K562 (cell line): ENCODE measurements at regions not wholly inside any gene's neighbourhood (a gene's known extent, or its start where the extent isn't known, plus 50 kb on each side); places are given as distances from the start of the nearest gene placed in this dataset.

Experiments used
- ELF1 ChIP-seq: fragments of 200-800 bp; sonication (Bioruptor generic); IDR thresholded peaks from 2 replicates; pipeline ENCODE4 v1.6.1; 2016; ENCODE audit warnings: missing genetic modification characterization, missing compliant biosample characterization
- TF ChIP-seq, protein P1 (sequence below): fragments of 200-600 bp; sonication (generic); IDR thresholded peaks from one replicate; pipeline ENCODE4 v1.6.1; 2012; ENCODE audit warnings: mild to moderate bottlenecking, low read depth, low read length, inconsistent platforms
- TF ChIP-seq, protein P2 (sequence below), 2 experiments: fragments of 450-650 bp in 1 of 2; sonication (generic) in 1 of 2; formaldehyde crosslinking in 1 of 2; IDR thresholded peaks; 2 replicates each; pipeline versions ENCODE4 v1.7.1 to v1.9.0; 2016 to 2022; ENCODE audit warnings: inconsistent platforms in 1 of 2, mild to moderate bottlenecking in 1 of 2, missing genetic modification reagents in 1 of 2

DNA sequence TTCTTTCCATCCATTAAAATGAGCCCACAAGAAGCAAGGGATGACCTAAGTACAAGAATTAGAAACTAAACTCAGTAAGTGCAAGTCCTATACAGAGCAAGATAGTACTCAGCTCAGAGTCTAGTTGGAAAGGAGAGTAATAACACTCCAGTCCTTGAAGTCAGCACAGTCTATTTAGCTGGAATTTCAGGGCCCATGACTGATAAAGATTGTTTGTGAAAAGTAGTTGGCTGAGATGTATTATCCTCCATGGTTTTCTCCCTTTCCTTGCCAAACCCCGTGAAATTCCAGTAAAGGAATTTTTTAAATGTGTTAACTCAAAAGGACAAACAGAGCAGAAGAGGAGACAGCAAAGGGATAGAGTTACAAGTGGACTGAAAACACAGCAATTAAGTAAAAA lies 127.2 kb upstream of the STT3B start (continued):
- TF ChIP-seq ELF1 (tag): no peak
- TF ChIP-seq, protein P1, sequence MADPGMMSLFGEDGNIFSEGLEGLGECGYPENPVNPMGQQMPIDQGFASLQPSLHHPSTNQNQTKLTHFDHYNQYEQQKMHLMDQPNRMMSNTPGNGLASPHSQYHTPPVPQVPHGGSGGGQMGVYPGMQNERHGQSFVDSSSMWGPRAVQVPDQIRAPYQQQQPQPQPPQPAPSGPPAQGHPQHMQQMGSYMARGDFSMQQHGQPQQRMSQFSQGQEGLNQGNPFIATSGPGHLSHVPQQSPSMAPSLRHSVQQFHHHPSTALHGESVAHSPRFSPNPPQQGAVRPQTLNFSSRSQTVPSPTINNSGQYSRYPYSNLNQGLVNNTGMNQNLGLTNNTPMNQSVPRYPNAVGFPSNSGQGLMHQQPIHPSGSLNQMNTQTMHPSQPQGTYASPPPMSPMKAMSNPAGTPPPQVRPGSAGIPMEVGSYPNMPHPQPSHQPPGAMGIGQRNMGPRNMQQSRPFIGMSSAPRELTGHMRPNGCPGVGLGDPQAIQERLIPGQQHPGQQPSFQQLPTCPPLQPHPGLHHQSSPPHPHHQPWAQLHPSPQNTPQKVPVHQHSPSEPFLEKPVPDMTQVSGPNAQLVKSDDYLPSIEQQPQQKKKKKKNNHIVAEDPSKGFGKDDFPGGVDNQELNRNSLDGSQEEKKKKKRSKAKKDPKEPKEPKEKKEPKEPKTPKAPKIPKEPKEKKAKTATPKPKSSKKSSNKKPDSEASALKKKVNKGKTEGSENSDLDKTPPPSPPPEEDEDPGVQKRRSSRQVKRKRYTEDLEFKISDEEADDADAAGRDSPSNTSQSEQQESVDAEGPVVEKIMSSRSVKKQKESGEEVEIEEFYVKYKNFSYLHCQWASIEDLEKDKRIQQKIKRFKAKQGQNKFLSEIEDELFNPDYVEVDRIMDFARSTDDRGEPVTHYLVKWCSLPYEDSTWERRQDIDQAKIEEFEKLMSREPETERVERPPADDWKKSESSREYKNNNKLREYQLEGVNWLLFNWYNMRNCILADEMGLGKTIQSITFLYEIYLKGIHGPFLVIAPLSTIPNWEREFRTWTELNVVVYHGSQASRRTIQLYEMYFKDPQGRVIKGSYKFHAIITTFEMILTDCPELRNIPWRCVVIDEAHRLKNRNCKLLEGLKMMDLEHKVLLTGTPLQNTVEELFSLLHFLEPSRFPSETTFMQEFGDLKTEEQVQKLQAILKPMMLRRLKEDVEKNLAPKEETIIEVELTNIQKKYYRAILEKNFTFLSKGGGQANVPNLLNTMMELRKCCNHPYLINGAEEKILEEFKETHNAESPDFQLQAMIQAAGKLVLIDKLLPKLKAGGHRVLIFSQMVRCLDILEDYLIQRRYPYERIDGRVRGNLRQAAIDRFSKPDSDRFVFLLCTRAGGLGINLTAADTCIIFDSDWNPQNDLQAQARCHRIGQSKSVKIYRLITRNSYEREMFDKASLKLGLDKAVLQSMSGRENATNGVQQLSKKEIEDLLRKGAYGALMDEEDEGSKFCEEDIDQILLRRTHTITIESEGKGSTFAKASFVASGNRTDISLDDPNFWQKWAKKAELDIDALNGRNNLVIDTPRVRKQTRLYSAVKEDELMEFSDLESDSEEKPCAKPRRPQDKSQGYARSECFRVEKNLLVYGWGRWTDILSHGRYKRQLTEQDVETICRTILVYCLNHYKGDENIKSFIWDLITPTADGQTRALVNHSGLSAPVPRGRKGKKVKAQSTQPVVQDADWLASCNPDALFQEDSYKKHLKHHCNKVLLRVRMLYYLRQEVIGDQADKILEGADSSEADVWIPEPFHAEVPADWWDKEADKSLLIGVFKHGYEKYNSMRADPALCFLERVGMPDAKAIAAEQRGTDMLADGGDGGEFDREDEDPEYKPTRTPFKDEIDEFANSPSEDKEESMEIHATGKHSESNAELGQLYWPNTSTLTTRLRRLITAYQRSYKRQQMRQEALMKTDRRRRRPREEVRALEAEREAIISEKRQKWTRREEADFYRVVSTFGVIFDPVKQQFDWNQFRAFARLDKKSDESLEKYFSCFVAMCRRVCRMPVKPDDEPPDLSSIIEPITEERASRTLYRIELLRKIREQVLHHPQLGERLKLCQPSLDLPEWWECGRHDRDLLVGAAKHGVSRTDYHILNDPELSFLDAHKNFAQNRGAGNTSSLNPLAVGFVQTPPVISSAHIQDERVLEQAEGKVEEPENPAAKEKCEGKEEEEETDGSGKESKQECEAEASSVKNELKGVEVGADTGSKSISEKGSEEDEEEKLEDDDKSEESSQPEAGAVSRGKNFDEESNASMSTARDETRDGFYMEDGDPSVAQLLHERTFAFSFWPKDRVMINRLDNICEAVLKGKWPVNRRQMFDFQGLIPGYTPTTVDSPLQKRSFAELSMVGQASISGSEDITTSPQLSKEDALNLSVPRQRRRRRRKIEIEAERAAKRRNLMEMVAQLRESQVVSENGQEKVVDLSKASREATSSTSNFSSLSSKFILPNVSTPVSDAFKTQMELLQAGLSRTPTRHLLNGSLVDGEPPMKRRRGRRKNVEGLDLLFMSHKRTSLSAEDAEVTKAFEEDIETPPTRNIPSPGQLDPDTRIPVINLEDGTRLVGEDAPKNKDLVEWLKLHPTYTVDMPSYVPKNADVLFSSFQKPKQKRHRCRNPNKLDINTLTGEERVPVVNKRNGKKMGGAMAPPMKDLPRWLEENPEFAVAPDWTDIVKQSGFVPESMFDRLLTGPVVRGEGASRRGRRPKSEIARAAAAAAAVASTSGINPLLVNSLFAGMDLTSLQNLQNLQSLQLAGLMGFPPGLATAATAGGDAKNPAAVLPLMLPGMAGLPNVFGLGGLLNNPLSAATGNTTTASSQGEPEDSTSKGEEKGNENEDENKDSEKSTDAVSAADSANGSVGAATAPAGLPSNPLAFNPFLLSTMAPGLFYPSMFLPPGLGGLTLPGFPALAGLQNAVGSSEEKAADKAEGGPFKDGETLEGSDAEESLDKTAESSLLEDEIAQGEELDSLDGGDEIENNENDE: no peak
- TF ChIP-seq, protein P2, sequence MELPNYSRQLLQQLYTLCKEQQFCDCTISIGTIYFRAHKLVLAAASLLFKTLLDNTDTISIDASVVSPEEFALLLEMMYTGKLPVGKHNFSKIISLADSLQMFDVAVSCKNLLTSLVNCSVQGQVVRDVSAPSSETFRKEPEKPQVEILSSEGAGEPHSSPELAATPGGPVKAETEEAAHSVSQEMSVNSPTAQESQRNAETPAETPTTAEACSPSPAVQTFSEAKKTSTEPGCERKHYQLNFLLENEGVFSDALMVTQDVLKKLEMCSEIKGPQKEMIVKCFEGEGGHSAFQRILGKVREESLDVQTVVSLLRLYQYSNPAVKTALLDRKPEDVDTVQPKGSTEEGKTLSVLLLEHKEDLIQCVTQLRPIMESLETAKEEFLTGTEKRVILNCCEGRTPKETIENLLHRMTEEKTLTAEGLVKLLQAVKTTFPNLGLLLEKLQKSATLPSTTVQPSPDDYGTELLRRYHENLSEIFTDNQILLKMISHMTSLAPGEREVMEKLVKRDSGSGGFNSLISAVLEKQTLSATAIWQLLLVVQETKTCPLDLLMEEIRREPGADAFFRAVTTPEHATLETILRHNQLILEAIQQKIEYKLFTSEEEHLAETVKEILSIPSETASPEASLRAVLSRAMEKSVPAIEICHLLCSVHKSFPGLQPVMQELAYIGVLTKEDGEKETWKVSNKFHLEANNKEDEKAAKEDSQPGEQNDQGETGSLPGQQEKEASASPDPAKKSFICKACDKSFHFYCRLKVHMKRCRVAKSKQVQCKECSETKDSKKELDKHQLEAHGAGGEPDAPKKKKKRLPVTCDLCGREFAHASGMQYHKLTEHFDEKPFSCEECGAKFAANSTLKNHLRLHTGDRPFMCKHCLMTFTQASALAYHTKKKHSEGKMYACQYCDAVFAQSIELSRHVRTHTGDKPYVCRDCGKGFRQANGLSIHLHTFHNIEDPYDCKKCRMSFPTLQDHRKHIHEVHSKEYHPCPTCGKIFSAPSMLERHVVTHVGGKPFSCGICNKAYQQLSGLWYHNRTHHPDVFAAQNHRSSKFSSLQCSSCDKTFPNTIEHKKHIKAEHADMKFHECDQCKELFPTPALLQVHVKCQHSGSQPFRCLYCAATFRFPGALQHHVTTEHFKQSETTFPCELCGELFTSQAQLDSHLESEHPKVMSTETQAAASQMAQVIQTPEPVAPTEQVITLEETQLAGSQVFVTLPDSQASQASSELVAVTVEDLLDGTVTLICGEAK (IDR thresholded peaks at IDR 0.05): no peak
- TF ChIP-seq, protein P2 (CRISPR knock-in tag; IDR thresholded peaks at IDR 0.05): no peak
